Neural progenitor cell (in vitro differentiated cells): ENCODE measurements at regions not wholly inside any gene's neighbourhood (a gene's known extent, or its start where the extent isn't known, plus 50 kb on each side); places are given as distances from the start of the nearest gene placed in this dataset.

Experiments
- DNase-seq: peaks from one replicate; pipeline ENCODE4 v3.0.0-alpha.2; 2016; ENCODE audit warnings: low spot score
- H2AFZ ChIP-seq: fragments of 200-600 bp; sonication (generic); replicated peaks from 2 replicates; pipeline ENCODE4 v1.6.1; 2016; ENCODE audit warnings: antibody characterized with exemption
- H3F3A ChIP-seq: fragments of 200-600 bp; sonication (generic); 2 replicates; pipeline ENCODE4 v1.6.1; 2016; ENCODE audit warnings: antibody characterized with exemption, low read depth
- H3K27ac ChIP-seq: fragments of 200-600 bp; sonication (generic); 2 replicates; pipeline ENCODE4 v1.5.1; 2016; ENCODE audit warnings: mild to moderate bottlenecking
- H3K27me3 ChIP-seq: fragments of 200-600 bp; sonication (generic); 2 replicates; pipeline ENCODE4 v1.6.1; 2016; ENCODE audit warnings: mild to moderate bottlenecking, moderate library complexity
- H3K36me3 ChIP-seq: fragments of 200-600 bp; sonication (generic); 2 replicates; pipeline ENCODE4 v1.5.1; 2016
- H3K4me1 ChIP-seq: fragments of 200-600 bp; sonication (generic); 2 replicates; pipeline ENCODE4 v1.6.1; 2016; ENCODE audit warnings: mixed run types
- H3K4me2 ChIP-seq: fragments of 200-600 bp; sonication (generic); 2 replicates; pipeline ENCODE4 v1.6.1; 2016
- H3K4me3 ChIP-seq: fragments of 200-600 bp; sonication (generic); 2 replicates; pipeline ENCODE4 v1.5.1; 2016
- H3K79me2 ChIP-seq: fragments of 200-600 bp; sonication (generic); 2 replicates; pipeline ENCODE4 v1.6.1; 2016; ENCODE audit warnings: low read depth
- H3K9ac ChIP-seq: fragments of 200-600 bp; sonication (generic); 2 replicates; pipeline ENCODE4 v1.6.1; 2016
- H3K9me3 ChIP-seq: fragments of 200-600 bp; sonication (generic); 2 replicates; pipeline ENCODE4 v1.5.1; 2016; ENCODE audit warnings: low read depth
- H4K20me1 ChIP-seq: fragments of 200-600 bp; sonication (generic); 2 replicates; pipeline ENCODE4 v1.6.1; 2016; ENCODE audit warnings: low read depth
- H3K27ac Mint-ChIP-seq: 3 replicates; pipeline ENCODE4 v1.8.0; 2021; ENCODE audit warnings: mixed read lengths
- H3K27me3 Mint-ChIP-seq: 2 replicates; pipeline ENCODE4 v1.8.0; 2022; ENCODE audit warnings: low read depth, mild to moderate bottlenecking, inconsistent platforms, moderate library complexity, mixed read lengths; ENCODE audit not compliant: insufficient read depth
- H3K36me3 Mint-ChIP-seq: 3 replicates; pipeline ENCODE4 v1.8.0; 2021; ENCODE audit warnings: mixed read lengths
- H3K4me1 Mint-ChIP-seq: 3 replicates; pipeline ENCODE4 v1.8.0; 2021; ENCODE audit warnings: mixed read lengths
- H3K4me3 Mint-ChIP-seq: 3 replicates; pipeline ENCODE4 v1.8.0; 2021; ENCODE audit warnings: mild to moderate bottlenecking, moderate library complexity, mixed read lengths
- H3K9me3 Mint-ChIP-seq: 3 replicates; pipeline ENCODE4 v1.8.0; 2020; ENCODE audit warnings: mixed read lengths
- EZH2 ChIP-seq: fragments of 200-600 bp; sonication (generic); IDR thresholded peaks from 2 replicates; pipeline ENCODE4 v1.6.1; 2017; ENCODE audit warnings: antibody characterized with exemption, mild to moderate bottlenecking, moderate library complexity
- EZH2phosphoT487 ChIP-seq: fragments of 200-600 bp; sonication (generic); IDR thresholded peaks from 2 replicates; pipeline ENCODE4 v1.6.1; 2017; ENCODE audit warnings: antibody characterized with exemption
- TF ChIP-seq, protein P1 (sequence below): fragments of 200-600 bp; sonication (generic); IDR thresholded peaks from 2 replicates; pipeline ENCODE4 v1.5.1; 2017; ENCODE audit warnings: antibody characterized with exemption, mild to moderate bottlenecking

DNA sequence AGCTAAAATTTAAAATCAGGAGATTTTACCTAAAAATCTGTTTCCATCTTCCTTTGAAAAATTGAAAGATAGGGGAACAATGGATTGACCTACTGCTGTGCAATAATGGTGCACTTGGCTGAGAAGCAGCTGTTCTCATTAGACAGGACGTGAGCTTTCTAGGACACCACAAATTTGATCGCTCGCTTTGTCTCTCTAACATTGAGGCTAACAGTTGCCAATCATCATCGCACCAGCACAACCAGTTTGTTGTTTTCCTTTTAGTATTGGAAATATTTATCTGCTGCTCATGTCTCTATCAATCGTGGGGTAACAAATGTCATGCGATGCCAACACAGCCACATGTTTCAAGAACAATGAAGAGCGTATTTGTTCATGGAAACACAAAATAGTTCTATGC is 228.8 kb upstream of the P2RY1 start:
- no peak overlapping the region for H3K4me3 ChIP-seq
- no peaks in the 10 kb centered on the region for H3K79me2 ChIP-seq
- H3K27me3 ChIP-seq: no peaks in the 10 kb centered on the region
- H3K4me3 Mint-ChIP-seq: no peak overlapping the region
- no peaks in the 10 kb centered on the region for H3K4me1 ChIP-seq
- no peak overlapping the region for H2AFZ ChIP-seq
- H3K27ac ChIP-seq: no peak overlapping the region
- no peak overlapping the region for H3K4me2 ChIP-seq
- H3K36me3 ChIP-seq: no peaks in the 10 kb centered on the region
- H3F3A ChIP-seq: no peaks in the 10 kb centered on the region
- no peak overlapping the region for H3K9ac ChIP-seq
- H4K20me1 ChIP-seq: no peaks in the 10 kb centered on the region
- H3K36me3 Mint-ChIP-seq: no peaks in the 10 kb centered on the region
- H3K9me3 ChIP-seq: no peaks in the 10 kb centered on the region
- TF ChIP-seq EZH2phosphoT487: no peak
- TF ChIP-seq EZH2: no peak
- TF ChIP-seq, protein P1, sequence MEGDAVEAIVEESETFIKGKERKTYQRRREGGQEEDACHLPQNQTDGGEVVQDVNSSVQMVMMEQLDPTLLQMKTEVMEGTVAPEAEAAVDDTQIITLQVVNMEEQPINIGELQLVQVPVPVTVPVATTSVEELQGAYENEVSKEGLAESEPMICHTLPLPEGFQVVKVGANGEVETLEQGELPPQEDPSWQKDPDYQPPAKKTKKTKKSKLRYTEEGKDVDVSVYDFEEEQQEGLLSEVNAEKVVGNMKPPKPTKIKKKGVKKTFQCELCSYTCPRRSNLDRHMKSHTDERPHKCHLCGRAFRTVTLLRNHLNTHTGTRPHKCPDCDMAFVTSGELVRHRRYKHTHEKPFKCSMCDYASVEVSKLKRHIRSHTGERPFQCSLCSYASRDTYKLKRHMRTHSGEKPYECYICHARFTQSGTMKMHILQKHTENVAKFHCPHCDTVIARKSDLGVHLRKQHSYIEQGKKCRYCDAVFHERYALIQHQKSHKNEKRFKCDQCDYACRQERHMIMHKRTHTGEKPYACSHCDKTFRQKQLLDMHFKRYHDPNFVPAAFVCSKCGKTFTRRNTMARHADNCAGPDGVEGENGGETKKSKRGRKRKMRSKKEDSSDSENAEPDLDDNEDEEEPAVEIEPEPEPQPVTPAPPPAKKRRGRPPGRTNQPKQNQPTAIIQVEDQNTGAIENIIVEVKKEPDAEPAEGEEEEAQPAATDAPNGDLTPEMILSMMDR: no peak
- H3K4me1 Mint-ChIP-seq: peaks cover 3% of the 10 kb centered on the region
- H3K9me3 Mint-ChIP-seq: peaks cover 7% of the 10 kb centered on the region
- H3K27me3 Mint-ChIP-seq: peaks cover 2% of the 10 kb centered on the region
- no peak for DNase-seq
- H3K27ac Mint-ChIP-seq: no peak overlapping the region

- Histone ChIP-seq H3K9me3 (no peaks in the 10 kb centered on the region), H3K27ac (no peak overlapping the region), H3K4me2 (no peak overlapping the region), H3K79me2 (no peaks in the 10 kb centered on the region), H4K20me1 (no peaks in the 10 kb centered on the region), H3K4me3 (no peak overlapping the region), H3K9ac (no peak overlapping the region), H3F3A (no peaks in the 10 kb centered on the region), H3K27me3 (no peaks in the 10 kb centered on the region), H3K4me1 (no peaks in the 10 kb centered on the region), H2AFZ (no peak overlapping the region), H3K36me3 (no peaks in the 10 kb centered on the region)
- Mint-ChIP-seq H3K4me1 (peaks cover 3% of the 10 kb centered on the region), H3K36me3 (no peaks in the 10 kb centered on the region), H3K9me3 (peaks cover 7% of the 10 kb centered on the region), H3K4me3 (no peak overlapping the region), H3K27ac (no peak overlapping the region), H3K27me3 (peaks cover 5% of the 10 kb centered on the region)
- no peak for TF ChIP-seq EZH2
- no peak for TF ChIP-seq EZH2phosphoT487
- TF ChIP-seq, protein P1: no peak
- DNase-seq: no peak
Measured at GRCh38 chr3:152607179-152607578, 227.8 kb upstream of the P2RY1 start.

GRCh38 chr3:152608696-152609594 is 226.0 kb upstream of the P2RY1 start:
- no peak for DNase-seq
- H3K27me3 Mint-ChIP-seq: peaks cover 6% of the 10 kb centered on the region
- Histone ChIP-seq H3K9me3 (no peaks in the 10 kb centered on the region), H3F3A (no peaks in the 10 kb centered on the region), H3K27me3 (no peaks in the 10 kb centered on the region), H3K4me2 (no peak overlapping the region), H2AFZ (peak overlapping the region; percentile 28), H3K4me1 (no peaks in the 10 kb centered on the region), H3K36me3 (no peaks in the 10 kb centered on the region), H3K79me2 (no peaks in the 10 kb centered on the region), H3K27ac (no peak overlapping the region), H3K4me3 (no peak overlapping the region), H3K9ac (no peak overlapping the region), H4K20me1 (no peaks in the 10 kb centered on the region)
- TF ChIP-seq EZH2 (no peak), EZH2phosphoT487 (no peak)
- TF ChIP-seq, protein P1: no peak
- no peak overlapping the region for H3K27ac Mint-ChIP-seq
- H3K36me3 Mint-ChIP-seq: no peaks in the 10 kb centered on the region
- no peak overlapping the region for H3K4me3 Mint-ChIP-seq
- H3K4me1 Mint-ChIP-seq: peaks cover 3% of the 10 kb centered on the region
- peaks cover 7% of the 10 kb centered on the region for H3K9me3 Mint-ChIP-seq
